NCI-H2081 (cell line): ENCODE measurements at regions not wholly inside any gene's neighbourhood (a gene's known extent, or its start where the extent isn't known, plus 50 kb on each side); places are given as distances from the start of the nearest gene placed in this dataset.
"Not testable (repeated sequence)": the region's sequence is repeated elsewhere in the genome, so short reads cannot be mapped to it uniquely, and the experiment has no call there.

ENCODE experiments used
- DNase-seq, 2 experiments: peaks; one replicate each; lab custom pipeline; 2025; lab: John Stamatoyannopoulos, UW

GRCh38 chr3:106075731-106076130 lies 206.9 kb upstream of the CBLB start:
- not testable (repeated sequence) for DNase-seq

- no peak for DNase-seq
Measured at GRCh38 chr3:106078635-106079034, 209.8 kb upstream of the CBLB start.

DNA sequence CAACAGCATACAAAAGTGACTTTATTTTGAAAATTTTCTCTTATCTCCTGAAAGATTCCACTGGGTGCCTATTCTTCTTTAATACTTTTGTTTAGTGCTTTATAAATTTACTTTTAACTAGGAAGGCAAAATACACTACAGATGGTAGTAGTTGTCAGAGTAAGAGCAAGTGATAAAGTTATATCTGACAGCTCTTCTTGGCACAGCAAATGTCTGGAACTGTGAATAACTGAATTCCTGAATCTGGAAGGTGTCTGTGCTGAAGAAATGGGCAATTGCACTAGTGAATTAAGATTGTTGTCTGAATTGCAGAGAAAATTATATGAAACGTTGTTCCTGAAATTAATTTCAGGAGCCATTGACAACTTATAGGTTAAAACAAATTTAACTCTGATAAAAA lies 213.8 kb upstream of the CBLB start:
- no peak for DNase-seq

GRCh38 chr3:106083207-106083606 lies 214.4 kb upstream of the CBLB start:
- DNase-seq, result no peak

DNA sequence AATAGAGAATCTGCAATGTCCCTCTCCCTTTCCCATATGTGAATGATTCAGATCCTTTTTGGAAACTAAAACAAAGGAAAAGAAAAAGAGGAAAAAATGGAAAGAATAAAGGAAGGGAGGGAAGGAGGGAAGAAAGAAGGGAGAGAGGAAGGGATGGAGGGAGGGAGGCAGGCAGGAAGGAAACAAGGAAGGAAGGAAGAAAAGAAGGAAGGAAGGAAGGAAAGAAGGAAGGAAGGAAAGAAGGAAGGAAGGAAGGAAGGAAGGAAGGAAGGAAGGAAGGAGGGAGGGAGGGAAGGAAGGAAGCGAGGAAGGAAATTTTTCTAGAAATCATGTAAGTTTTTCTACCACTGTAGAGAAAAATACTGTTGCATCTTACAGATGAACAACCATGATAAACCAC lies 215.0 kb upstream of the CBLB start:
- DNase-seq, result no peak

GRCh38 chr3:106086038-106086437 lies 217.2 kb upstream of the CBLB start:
- no peak for DNase-seq

DNA sequence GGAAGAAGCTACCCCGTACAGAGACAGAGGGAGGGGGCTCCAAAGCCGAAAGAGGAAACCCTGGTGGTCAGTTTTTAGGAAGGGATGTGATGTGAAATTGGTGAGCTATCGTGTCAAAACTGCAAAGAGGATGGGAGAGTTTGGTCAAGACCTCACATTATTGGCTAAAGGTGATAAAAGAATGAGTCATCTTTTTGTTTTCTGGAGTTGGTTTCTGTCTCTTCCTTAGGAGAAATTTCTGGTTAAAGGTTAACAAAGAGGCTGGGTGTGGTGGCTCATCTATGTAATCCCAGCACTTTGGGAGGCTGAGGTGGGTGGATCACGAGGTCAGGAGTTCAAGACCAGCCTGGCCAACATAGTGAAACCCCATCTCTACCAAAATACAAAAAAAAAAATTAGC lies 217.8 kb upstream of the CBLB start:
- DNase-seq, result no peak

- no peak for DNase-seq
Measured at GRCh38 chr3:106088304-106088703, 219.5 kb upstream of the CBLB start.

DNA sequence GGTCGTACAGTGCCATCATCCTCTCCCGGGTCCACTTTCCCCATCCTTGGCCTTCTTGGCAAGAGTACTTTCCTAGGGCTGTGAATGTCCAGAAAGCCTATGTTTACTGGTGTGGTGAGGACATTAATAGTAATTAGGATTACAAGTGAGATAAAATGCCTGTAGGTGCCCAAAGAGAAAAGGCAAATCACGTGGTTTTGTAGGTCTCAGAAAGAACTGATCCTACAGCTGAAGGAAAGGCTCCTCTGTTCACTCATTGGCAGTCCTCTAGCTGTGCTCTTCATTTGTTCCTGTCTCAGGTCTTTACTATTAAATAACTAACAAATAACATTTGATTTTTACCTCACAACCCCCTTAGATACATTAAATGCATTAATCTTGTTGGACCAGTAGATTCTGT lies 220.1 kb upstream of the CBLB start:
- no peak for DNase-seq

DNA sequence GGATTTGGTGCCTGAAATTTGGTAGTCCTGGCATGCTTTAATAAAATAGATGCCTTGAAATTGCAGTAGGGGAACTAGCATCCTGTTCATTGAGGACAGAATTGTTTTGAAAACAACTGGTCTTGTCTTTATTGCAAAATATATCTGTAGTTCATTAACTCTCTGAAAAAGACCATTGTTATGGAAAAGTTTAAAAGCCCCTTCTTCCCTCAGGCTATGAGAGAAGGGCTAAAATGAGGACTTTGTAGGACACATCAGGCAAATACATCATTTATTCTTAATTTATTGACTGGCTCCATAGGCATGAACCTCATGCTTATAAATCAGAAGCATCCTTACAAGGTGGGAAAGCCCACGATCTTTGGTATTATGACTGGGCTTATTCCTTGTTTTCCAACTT lies 221.0 kb upstream of the CBLB start:
- no peak for DNase-seq

- DNase-seq, result no peak
Measured at GRCh38 chr3:106092792-106093191, 224.0 kb upstream of the CBLB start.

DNA sequence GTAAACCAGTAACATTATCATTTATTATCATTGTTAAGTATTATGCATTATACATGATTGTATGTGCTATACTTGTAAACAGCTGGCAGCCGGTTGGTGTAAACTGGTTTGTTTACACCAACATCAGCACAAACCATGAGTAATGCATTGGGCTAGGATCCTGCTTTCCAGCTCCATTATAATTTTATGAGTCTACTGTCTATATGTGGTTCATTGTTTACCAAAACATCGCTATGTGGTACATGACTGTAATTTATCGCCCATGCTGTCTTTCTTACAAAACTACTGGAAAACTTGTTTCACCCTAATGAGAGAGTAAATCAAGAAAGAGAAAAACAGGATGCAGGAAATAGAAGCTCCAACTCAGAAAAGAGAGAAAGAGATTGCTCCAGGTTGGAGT lies 224.8 kb upstream of the CBLB start:
- no peak for DNase-seq

DNA sequence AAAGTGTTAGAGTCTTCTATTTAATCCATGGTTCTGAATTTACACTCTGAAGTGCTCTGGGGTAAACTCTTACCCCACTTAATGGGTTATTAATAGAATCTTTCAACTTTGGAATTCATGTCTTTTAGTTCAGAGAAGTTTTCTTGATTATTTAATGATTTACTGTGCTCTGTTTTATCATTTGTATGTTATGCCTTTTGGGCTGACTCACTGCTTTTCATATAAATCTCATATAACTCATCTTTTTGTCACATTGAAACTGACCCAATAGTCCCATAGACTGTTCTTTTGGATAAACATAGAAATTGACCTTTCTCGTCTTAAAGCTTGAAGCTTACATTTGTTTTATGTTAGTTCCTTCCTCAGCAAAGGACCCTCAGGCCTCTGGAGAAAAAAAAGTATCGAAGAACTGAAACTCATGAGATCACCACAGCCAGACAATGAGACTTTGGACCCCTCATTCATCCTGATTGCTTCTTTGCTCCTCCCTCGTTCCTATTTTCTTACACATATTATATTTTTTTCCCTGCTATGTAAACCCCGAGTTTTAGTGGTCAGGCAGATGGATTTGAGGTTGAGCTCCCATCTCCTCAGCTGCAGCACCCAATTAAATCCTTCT lies 229.1 kb upstream of the CBLB start:
- no peak for DNase-seq

DNA sequence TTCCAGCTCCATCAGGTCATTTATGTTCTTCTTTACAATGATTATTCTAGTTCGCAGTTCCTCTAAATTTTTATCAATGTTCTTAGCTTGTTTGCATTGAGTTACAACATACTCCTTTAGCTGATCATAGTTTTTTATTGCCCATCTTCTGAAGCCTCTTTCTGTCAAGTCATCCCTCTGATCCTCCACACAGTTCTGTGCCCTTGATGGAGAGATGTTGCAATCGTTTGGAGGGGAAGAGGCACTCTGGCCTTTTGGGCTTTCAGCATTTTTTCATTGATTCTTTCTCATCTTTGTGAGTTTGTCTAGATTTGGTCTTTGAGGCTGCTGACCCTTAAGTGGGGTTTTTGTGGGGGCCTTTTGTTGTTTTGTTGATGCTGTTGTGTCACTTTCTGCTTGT lies 234.6 kb upstream of the CBLB start:
- DNase-seq, result no peak

DNA sequence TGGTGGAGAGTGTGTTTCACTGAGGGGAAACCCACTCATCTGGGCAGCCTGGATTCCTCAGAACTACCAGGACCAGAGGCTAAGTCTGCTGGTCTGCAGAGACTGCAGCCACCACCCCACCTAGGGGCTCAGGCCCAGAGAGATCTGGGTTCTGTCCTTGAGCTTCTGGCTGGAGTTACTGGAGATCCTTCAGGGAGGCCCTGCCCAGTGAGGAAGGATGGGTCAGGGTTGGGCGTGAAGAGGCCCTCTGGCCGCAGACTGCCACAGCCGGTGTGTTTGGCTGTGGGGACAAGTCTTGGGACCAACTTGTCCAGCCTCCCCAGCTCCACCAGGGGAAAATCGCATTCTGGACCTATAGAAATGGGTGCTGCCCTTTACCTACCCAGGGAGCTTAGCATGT lies 235.3 kb upstream of the CBLB start:
- DNase-seq, result no peak

- DNase-seq, result no peak
Measured at GRCh38 chr3:106108925-106109324, 240.1 kb upstream of the CBLB start.

DNA sequence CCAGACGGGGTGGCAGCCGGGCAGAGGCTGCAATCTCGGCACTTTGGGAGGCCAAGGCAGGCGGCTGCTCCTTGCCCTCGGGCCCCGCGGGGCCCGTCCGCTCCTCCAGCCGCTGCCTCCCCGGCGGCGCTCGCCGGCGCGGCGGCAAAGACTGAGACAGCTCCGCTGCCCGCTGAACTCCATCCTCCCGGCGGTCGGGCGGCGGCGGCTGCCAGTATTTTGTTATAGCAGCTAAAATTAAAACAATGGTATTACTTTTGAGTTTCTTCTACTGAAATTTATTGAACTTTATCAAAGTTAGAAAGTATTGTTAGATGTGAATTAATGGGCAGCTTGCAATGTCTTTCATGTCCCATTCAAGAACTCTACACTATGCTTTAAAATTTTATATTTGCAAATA lies 243.7 kb upstream of the CBLB start:
- DNase-seq, result not testable (repeated sequence)

DNA sequence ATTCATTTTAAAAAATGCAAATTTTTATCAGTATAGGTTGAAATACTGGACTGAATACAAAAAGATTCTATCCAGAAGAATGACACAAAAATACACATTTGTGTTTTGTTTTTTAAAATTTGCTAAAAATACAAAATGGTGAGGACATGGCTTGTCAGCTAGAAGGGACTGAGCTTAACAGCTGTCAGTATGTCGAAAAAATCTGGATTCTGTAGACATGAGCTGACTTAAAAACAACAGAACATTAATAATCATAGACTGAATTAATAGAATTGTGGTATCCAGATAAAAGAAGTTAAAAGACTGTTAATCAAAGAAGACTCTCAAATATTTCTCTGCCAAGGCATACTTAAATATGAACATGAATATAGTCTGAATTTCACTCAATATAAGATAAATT lies 244.9 kb upstream of the CBLB start:
- no peak for DNase-seq

GRCh38 chr3:106114220-106114619 lies 245.4 kb upstream of the CBLB start:
- no peak for DNase-seq

GRCh38 chr3:106114848-106115247 lies 246.0 kb upstream of the CBLB start:
- DNase-seq, result no peak

- DNase-seq, result no peak
Measured at GRCh38 chr3:106115557-106115956, 246.7 kb upstream of the CBLB start.

- DNase-seq, result no peak
Measured at GRCh38 chr3:106116733-106117489, 248.1 kb upstream of the CBLB start.

DNA sequence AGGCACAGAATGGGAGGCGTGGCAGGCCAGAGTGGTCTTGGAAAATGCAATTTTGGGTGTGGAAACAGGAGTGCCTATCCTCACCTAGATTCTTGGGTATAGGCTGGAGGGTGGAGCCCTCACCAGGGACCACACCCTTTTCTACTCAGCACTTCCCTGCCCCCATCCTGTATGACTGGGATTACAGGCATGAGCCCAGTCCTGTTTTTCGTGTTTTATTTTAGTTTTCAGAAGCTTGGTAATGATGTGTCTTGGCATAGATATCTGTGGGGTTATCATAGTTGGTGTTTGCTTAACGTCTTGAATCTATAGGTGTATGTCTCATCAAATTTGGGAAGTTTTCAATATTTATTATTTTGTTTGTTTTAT lies 248.7 kb upstream of the CBLB start:
- no peak for DNase-seq

DNA sequence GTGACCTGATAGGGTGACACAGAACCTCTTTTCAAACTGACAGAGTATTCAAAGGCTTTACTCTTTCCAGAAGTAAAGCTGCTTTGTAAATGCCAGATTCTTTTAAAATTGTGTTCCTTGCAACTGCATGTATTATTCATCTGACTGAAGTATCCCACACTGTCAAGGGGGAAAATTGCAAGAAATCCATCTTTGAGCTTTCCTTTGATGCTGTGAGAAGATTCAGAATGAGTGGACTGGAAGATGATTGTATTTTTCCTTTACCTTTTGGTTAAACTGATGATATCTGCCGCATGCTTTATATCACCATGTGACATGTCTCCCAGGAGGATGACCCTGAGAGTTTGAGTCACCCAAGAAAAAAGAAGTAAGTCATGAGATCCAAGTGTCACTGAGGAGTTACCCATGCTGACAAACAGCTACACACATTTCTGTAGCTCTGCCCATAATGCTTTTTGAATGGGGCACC lies 250.8 kb upstream of the CBLB start:
- no peak for DNase-seq
